Vagina (tissue), 2 donors: ENCODE measurements at regions not wholly inside any gene's neighbourhood (a gene's known extent, or its start where the extent isn't known, plus 50 kb on each side); places are given as distances from the start of the nearest gene placed in this dataset.

Experiments
- CTCF ChIP-seq, 3 experiments: fragments of 450-650 bp in 2 of 3; fragments of 200-600 bp in 1 of 3; sonication (generic) in 1 of 3; IDR thresholded peaks; one replicate each; pipeline ENCODE4 v1.5.1; 2017 to 2019; ENCODE audit warnings: antibody characterized with exemption in 3 of 3, mild to moderate bottlenecking in 2 of 3, moderate library complexity in 2 of 3
- POLR2A ChIP-seq, 2 donors: fragments of 450-650 bp; IDR thresholded peaks; one replicate each; pipeline ENCODE4 v1.6.1; 2017; ENCODE audit warnings: antibody characterized with exemption in 2 of 2, mild to moderate bottlenecking in 2 of 2, moderate library complexity in 2 of 2
- POLR2AphosphoS5 ChIP-seq, 2 donors: sonication (generic); formaldehyde crosslinking; IDR thresholded peaks; one replicate each; pipeline ENCODE4 v1.9.0; 2017; ENCODE audit warnings: antibody characterized with exemption in 2 of 2, mild to moderate bottlenecking in 2 of 2, low read depth in 1 of 2; ENCODE audit not compliant: insufficient read depth in 1 of 2

DNA sequence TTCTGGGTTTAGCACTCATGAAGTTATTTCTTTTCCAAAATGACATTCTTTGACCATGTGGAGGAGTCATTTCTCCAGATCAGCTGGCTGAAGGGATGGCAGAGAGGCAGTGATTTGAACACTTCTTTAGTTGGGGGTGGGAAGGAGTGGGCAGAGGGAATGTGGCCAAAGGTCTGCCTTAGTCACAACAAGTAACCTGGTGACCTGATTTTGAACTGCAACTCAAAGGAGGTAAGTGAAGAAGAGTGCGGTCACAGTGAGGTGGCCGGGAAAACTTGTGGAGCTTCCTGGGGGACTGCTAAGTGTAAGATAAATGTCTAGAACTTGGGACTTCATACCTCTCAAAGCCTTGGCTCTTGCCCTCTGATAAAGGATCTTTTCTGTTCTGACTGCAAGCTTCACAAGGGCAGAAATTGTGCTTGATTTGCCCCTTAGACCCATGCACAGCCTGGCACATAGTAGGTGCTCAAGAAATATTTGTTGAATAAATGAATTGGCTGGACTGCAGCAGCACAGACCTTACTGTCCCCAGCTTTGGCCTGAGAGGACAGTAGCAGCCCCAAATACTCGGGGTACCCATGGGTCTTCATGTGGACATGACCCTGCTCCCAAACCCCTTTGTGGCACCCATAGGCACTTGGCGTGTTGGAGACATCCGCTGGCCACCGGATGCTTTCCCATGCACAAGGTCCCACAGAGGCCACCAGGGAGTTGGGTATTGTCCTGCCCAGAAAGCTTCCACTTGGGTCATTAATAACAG lies 99.0 kb upstream of the ALX4 start:
- no peak for TF ChIP-seq CTCF (IDR thresholded peaks at IDR 0.05)
- TF ChIP-seq POLR2A (IDR thresholded peaks at IDR 0.05), result no peak
- TF ChIP-seq POLR2AphosphoS5 (IDR thresholded peaks at IDR 0.05; ENCODE audit: insufficient read depth in 1 of 2, low read depth in 1 of 2), result no peak
